Stimulated activated CD4-positive, alpha-beta T cell treated with anti-CD3 and anti-CD28 coated beads, Interleukin-12 subunit alpha, Interleukin-12 subunit beta, amount 100 ng/mL, for 48 hours (primary cell): ENCODE measurements at regions not wholly inside any gene's neighbourhood (a gene's known extent, or its start where the extent isn't known, plus 50 kb on each side); places are given as distances from the start of the nearest gene placed in this dataset.

ENCODE experiments used
- DNase-seq, 3 donors: peaks; one replicate each; pipeline ENCODE4 v3.0.0-alpha.2; 2020; ENCODE audit warnings: low read depth in 2 of 3, low spot score in 1 of 3

- no peak for DNase-seq
Measured at GRCh38 chr3:43865887-43866528, 175.3 kb downstream of the ABHD5 start.

- no peak for DNase-seq
Measured at GRCh38 chr3:43866529-43867353, 176.0 kb downstream of the ABHD5 start.

- no peak for DNase-seq
Measured at GRCh38 chr3:43867436-43868072, 176.8 kb downstream of the ABHD5 start.

GRCh38 chr3:43869491-43869890 lies 178.8 kb downstream of the ABHD5 start:
- DNase-seq: no peak

- no peak for DNase-seq
Measured at GRCh38 chr3:43870120-43870519, 179.4 kb downstream of the ABHD5 start.

- DNase-seq: no peak
Measured at GRCh38 chr3:43870844-43871626, 180.3 kb downstream of the ABHD5 start.

- DNase-seq: no peak
Measured at GRCh38 chr3:43871627-43872245, 181.0 kb downstream of the ABHD5 start.

GRCh38 chr3:43872301-43872700 lies 181.6 kb downstream of the ABHD5 start:
- DNase-seq: no peak

- no peak for DNase-seq
Measured at GRCh38 chr3:43872901-43873300, 182.2 kb downstream of the ABHD5 start.

GRCh38 chr3:43873723-43874122 lies 183.0 kb downstream of the ABHD5 start:
- DNase-seq: no peak

- DNase-seq: no peak
Measured at GRCh38 chr3:43874290-43874689, 183.6 kb downstream of the ABHD5 start.

GRCh38 chr3:43874731-43875130 lies 184.0 kb downstream of the ABHD5 start:
- DNase-seq: no peak

- DNase-seq: no peak
Measured at GRCh38 chr3:43876648-43877047, 185.9 kb downstream of the ABHD5 start.

- no peak for DNase-seq
Measured at GRCh38 chr3:43879166-43879565, 188.4 kb downstream of the ABHD5 start.

GRCh38 chr3:43882976-43883680 lies 192.4 kb downstream of the ABHD5 start:
- DNase-seq: no peak

- no peak for DNase-seq
Measured at GRCh38 chr3:43883729-43884396, 193.1 kb downstream of the ABHD5 start.

GRCh38 chr3:43884581-43884980 lies 193.8 kb downstream of the ABHD5 start:
- no peak for DNase-seq

- DNase-seq: no peak
Measured at GRCh38 chr3:43885908-43886618, 195.3 kb downstream of the ABHD5 start.

GRCh38 chr3:43892061-43892460 lies 201.3 kb downstream of the ABHD5 start:
- DNase-seq: no peak
